ENCODE measurements at regions not wholly inside any gene's neighbourhood (a gene's known extent, or its start where the extent isn't known, plus 50 kb on each side); places are given as distances from the start of the nearest gene placed in this dataset.

- H3K4me3 ChIP-seq (ENCODE audit: low read depth, low read length), result no peak overlapping the region
- no peak for TF ChIP-seq CTCF (IDR thresholded peaks at IDR 0.05; ENCODE audit: insufficient read depth, low read length)
- no peak for DNase-seq (ENCODE audit: low read depth)
Measured at GRCh38 chr3:147866561-147866960, 457.4 kb downstream of the ZIC1 start.

- no peak overlapping the region for H3K4me3 ChIP-seq (ENCODE audit: low read depth, low read length)
- TF ChIP-seq CTCF (IDR thresholded peaks at IDR 0.05; ENCODE audit: insufficient read depth, low read length), result no peak
- no peak for DNase-seq (ENCODE audit: low read depth)
Measured at GRCh38 chr3:147872568-147872967, 463.4 kb downstream of the ZIC1 start.

- H3K4me3 ChIP-seq (ENCODE audit: low read depth, low read length), result no peak overlapping the region
- no peak for TF ChIP-seq CTCF (IDR thresholded peaks at IDR 0.05; ENCODE audit: insufficient read depth, low read length)
- DNase-seq (ENCODE audit: low read depth), result peak; percentile 29
Measured at GRCh38 chr3:147875498-147875897, 466.3 kb downstream of the ZIC1 start.

GRCh38 chr3:147881933-147882332, 472.8 kb downstream of the ZIC1 start:
- no peak overlapping the region for H3K4me3 ChIP-seq (ENCODE audit: low read depth, low read length)
- TF ChIP-seq CTCF (IDR thresholded peaks at IDR 0.05; ENCODE audit: insufficient read depth, low read length), result no peak
- DNase-seq (ENCODE audit: low read depth), result no peak

GRCh38 chr3:147886879-147887278, 477.7 kb downstream of the ZIC1 start:
- no peak for DNase-seq (ENCODE audit: low read depth)
- no peak overlapping the region for H3K4me3 ChIP-seq (ENCODE audit: low read depth, low read length)
- TF ChIP-seq CTCF (IDR thresholded peaks at IDR 0.05; ENCODE audit: insufficient read depth, low read length), result no peak

- no peak for TF ChIP-seq CTCF (IDR thresholded peaks at IDR 0.05; ENCODE audit: insufficient read depth, low read length)
Measured at GRCh38 chr3:147887797-147888196, 478.6 kb downstream of the ZIC1 start.

GRCh38 chr3:147890114-147890513, 480.9 kb downstream of the ZIC1 start:
- H3K4me3 ChIP-seq (ENCODE audit: low read depth, low read length), result no peak overlapping the region
- DNase-seq (ENCODE audit: low read depth), result no peak
- TF ChIP-seq CTCF (IDR thresholded peaks at IDR 0.05; ENCODE audit: insufficient read depth, low read length), result no peak

More at GRCh38 chr3:147887797-147888196, 478.6 kb downstream of the ZIC1 start:
- DNase-seq (ENCODE audit: low read depth), result no peak
- H3K4me3 ChIP-seq (ENCODE audit: low read depth, low read length), result no peak overlapping the region

Measured in fibroblast of the aortic adventitia (primary cell).